Nephron progenitor cell (in vitro differentiated cells): ENCODE measurements at regions not wholly inside any gene's neighbourhood (a gene's known extent, or its start where the extent isn't known, plus 50 kb on each side); places are given as distances from the start of the nearest gene placed in this dataset.

Experiments
- DNase-seq: peaks from one replicate; pipeline ENCODE4 v3.0.0; 2021
- H3K27ac Mint-ChIP-seq: 2 replicates; pipeline ENCODE4 v1.8.0; 2021; ENCODE audit warnings: mild to moderate bottlenecking, moderate library complexity, mixed read lengths
- H3K27me3 Mint-ChIP-seq: 2 replicates; pipeline ENCODE4 v1.8.0; 2021; ENCODE audit warnings: mild to moderate bottlenecking, low read depth, mixed read lengths; ENCODE audit not compliant: poor library complexity
- H3K36me3 Mint-ChIP-seq: 2 replicates; pipeline ENCODE4 v1.8.0; 2021; ENCODE audit warnings: low read depth, mixed read lengths
- H3K4me1 Mint-ChIP-seq: 2 replicates; pipeline ENCODE4 v1.8.0; 2021; ENCODE audit warnings: mixed read lengths
- H3K4me3 Mint-ChIP-seq: 2 replicates; pipeline ENCODE4 v1.8.0; 2021; ENCODE audit warnings: mild to moderate bottlenecking, moderate library complexity, mixed read lengths
- H3K9me3 Mint-ChIP-seq: 2 replicates; pipeline ENCODE4 v1.8.0; 2021; ENCODE audit warnings: mild to moderate bottlenecking, moderate library complexity, mixed read lengths
- CTCF ChIP-seq: fragments of 200-600 bp; sonication (generic); IDR thresholded peaks from 2 replicates; pipeline ENCODE4 v1.5.0; 2021; ENCODE audit warnings: antibody characterized with exemption

- H3K4me3 Mint-ChIP-seq, result no peak overlapping the region
- TF ChIP-seq CTCF, result no peak
- H3K27me3 Mint-ChIP-seq, result peaks cover 10% of the 10 kb centered on the region
- H3K36me3 Mint-ChIP-seq, result no peaks in the 10 kb centered on the region
- H3K4me1 Mint-ChIP-seq, result peaks cover 8% of the 10 kb centered on the region
- no peaks in the 10 kb centered on the region for H3K9me3 Mint-ChIP-seq
- no peak for DNase-seq
- H3K27ac Mint-ChIP-seq, result no peak overlapping the region
Measured at GRCh38 chr5:111859533-111860270, 102.7 kb upstream of the NREP start.

- no peak for TF ChIP-seq CTCF
- H3K4me1 Mint-ChIP-seq, result peaks cover 8% of the 10 kb centered on the region
- DNase-seq, result no peak
- H3K9me3 Mint-ChIP-seq, result no peaks in the 10 kb centered on the region
- H3K36me3 Mint-ChIP-seq, result no peaks in the 10 kb centered on the region
- no peak overlapping the region for H3K4me3 Mint-ChIP-seq
- peaks cover 10% of the 10 kb centered on the region for H3K27me3 Mint-ChIP-seq
- no peak overlapping the region for H3K27ac Mint-ChIP-seq
Measured at GRCh38 chr5:111859031-111859430, 102.0 kb upstream of the NREP start.

GRCh38 chr5:111857623-111858022, 100.6 kb upstream of the NREP start:
- no peak for TF ChIP-seq CTCF
- Mint-ChIP-seq H3K4me1 (peaks cover 8% of the 10 kb centered on the region), H3K4me3 (no peak overlapping the region), H3K36me3 (no peaks in the 10 kb centered on the region), H3K27ac (no peak overlapping the region), H3K27me3 (peaks cover 10% of the 10 kb centered on the region), H3K9me3 (no peaks in the 10 kb centered on the region)
- no peak for DNase-seq

- Mint-ChIP-seq H3K36me3 (no peaks in the 10 kb centered on the region), H3K9me3 (no peaks in the 10 kb centered on the region), H3K4me1 (peaks cover 8% of the 10 kb centered on the region), H3K27me3 (peaks cover 10% of the 10 kb centered on the region), H3K4me3 (no peak overlapping the region), H3K27ac (no peak overlapping the region)
- no peak for DNase-seq
- no peak for TF ChIP-seq CTCF
Measured at GRCh38 chr5:111856876-111857466, 100.0 kb upstream of the NREP start.

GRCh38 chr5:111855356-111855755, 98.4 kb upstream of the NREP start:
- no peak for DNase-seq
- Mint-ChIP-seq H3K9me3 (no peaks in the 10 kb centered on the region), H3K4me1 (peaks cover 8% of the 10 kb centered on the region), H3K27ac (peak overlapping the region; percentile 12), H3K36me3 (no peaks in the 10 kb centered on the region), H3K4me3 (no peak overlapping the region), H3K27me3 (peaks cover 4% of the 10 kb centered on the region)
- TF ChIP-seq CTCF, result no peak

- no peak overlapping the region for H3K27ac Mint-ChIP-seq
- H3K4me3 Mint-ChIP-seq, result no peak overlapping the region
- H3K9me3 Mint-ChIP-seq, result no peaks in the 10 kb centered on the region
- H3K36me3 Mint-ChIP-seq, result no peaks in the 10 kb centered on the region
- peaks cover 4% of the 10 kb centered on the region for H3K27me3 Mint-ChIP-seq
- no peak for TF ChIP-seq CTCF
- DNase-seq, result no peak
- peaks cover 8% of the 10 kb centered on the region for H3K4me1 Mint-ChIP-seq
Measured at GRCh38 chr5:111854186-111854585, 97.2 kb upstream of the NREP start.
